ENCODE measurements at regions not wholly inside any gene's neighbourhood (a gene's known extent, or its start where the extent isn't known, plus 50 kb on each side); places are given as distances from the start of the nearest gene placed in this dataset.

DNA sequence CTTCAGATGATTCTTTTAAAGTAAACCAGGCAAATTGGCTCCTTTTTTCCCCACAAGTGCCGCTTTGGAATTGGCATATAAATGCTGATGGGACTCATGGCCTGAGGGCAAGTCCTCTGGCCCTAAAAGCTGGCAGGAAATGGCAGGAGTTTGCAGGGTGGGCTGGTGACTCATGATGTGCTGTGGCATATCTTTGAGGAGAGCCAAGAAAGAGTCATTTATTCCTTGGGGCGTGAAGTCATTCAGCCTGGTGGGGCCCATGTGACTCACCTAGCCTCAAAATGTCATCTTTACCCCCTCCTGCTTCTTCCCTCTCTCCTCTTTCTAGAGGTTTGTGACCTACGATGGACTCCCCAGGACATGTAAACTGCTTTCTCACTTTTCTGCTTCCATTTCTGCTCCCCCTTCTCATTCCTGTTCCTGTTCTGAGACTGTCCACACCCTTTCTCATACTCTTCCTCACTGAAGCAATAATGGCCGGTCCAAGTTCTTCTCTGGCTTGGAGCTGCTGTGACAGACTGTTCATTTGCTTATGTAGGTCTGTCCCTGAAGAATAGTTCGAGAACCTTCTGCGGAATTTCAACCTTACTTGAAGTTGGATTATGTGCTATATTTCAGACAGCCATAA is 326.1 kb downstream of the SATB1 start (continued):
- TF ChIP-seq, protein P1, sequence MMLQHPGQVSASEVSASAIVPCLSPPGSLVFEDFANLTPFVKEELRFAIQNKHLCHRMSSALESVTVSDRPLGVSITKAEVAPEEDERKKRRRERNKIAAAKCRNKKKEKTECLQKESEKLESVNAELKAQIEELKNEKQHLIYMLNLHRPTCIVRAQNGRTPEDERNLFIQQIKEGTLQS (IDR thresholded peaks at IDR 0.05; ENCODE audit: insufficient read depth, low read depth, low read length) = no peak
- no peak for TF ChIP-seq RAD21 (IDR thresholded peaks at IDR 0.05 in 1 of 2, conservative IDR thresholded peaks at IDR 0.05 in 1 of 2; ENCODE audit: low read depth in 2 of 2, low read length in 2 of 2)
- TF ChIP-seq SIRT6 (IDR thresholded peaks at IDR 0.05; ENCODE audit: low read length) = no peak
- no peak for TF ChIP-seq SP4 (IDR thresholded peaks at IDR 0.05; ENCODE audit: low read length)
- no peak for TF ChIP-seq SIX5 (IDR thresholded peaks at IDR 0.05; ENCODE audit: low read depth, low read length)

Data from H1 (cell line).